Karpas-422 (cell line): ENCODE measurements at regions not wholly inside any gene's neighbourhood (a gene's known extent, or its start where the extent isn't known, plus 50 kb on each side); places are given as distances from the start of the nearest gene placed in this dataset.
A peak's percentile ranks its signal among the peaks of the same experiment; 100 is the strongest.
"Not testable (repeated sequence)": the region's sequence is repeated elsewhere in the genome, so short reads cannot be mapped to it uniquely, and the experiment has no call there.

Experiments
- DNase-seq: peaks from one replicate; pipeline ENCODE4 v3.0.0-alpha.2; 2015
- H2AFZ ChIP-seq: fragments of 200-600 bp; sonication (generic); 2 replicates; pipeline ENCODE4 v1.6.1; 2014; ENCODE audit warnings: antibody characterized with exemption, low read length, mixed read lengths
- H3K27ac ChIP-seq: fragments of 200-600 bp; sonication (generic); 2 replicates; pipeline ENCODE4 v1.5.1; 2014; ENCODE audit warnings: mild to moderate bottlenecking, low read length, moderate library complexity
- H3K27me3 ChIP-seq: fragments of 200-600 bp; sonication (generic); 2 replicates; pipeline ENCODE4 v1.6.1; 2014; ENCODE audit warnings: low read length, mixed read lengths
- H3K36me3 ChIP-seq: fragments of 200-600 bp; sonication (generic); 2 replicates; pipeline ENCODE4 v1.6.1; 2014; ENCODE audit warnings: low read length, mixed read lengths; ENCODE audit not compliant: insufficient read depth
- H3K4me1 ChIP-seq: fragments of 200-600 bp; sonication (generic); 2 replicates; pipeline ENCODE4 v1.6.1; 2014; ENCODE audit warnings: mild to moderate bottlenecking, low read length, mixed read lengths
- H3K4me2 ChIP-seq: fragments of 200-600 bp; sonication (generic); 2 replicates; pipeline ENCODE4 v1.6.1; 2014; ENCODE audit warnings: low read length, low read depth, mild to moderate bottlenecking; ENCODE audit not compliant: poor library complexity, severe bottlenecking
- H3K4me3 ChIP-seq: fragments of 200-600 bp; sonication (generic); 2 replicates; pipeline ENCODE4 v1.5.1; 2014; ENCODE audit warnings: mild to moderate bottlenecking, antibody characterized with exemption, low read length, mixed read lengths
- H3K79me2 ChIP-seq: fragments of 200-600 bp; sonication (generic); 2 replicates; pipeline ENCODE4 v1.6.1; 2014; ENCODE audit warnings: mild to moderate bottlenecking, low read length, mixed read lengths
- H3K9ac ChIP-seq: fragments of 200-600 bp; sonication (generic); 2 replicates; pipeline ENCODE4 v1.6.0; 2014; ENCODE audit warnings: low read length
- H3K9me2 ChIP-seq: fragments of 200-600 bp; sonication (generic), shearing (Covaris generic); replicated peaks from 2 replicates; pipeline ENCODE4 v1.6.0; 2014; ENCODE audit warnings: mild to moderate bottlenecking, low read length, moderate library complexity; ENCODE audit not compliant: insufficient read depth
- H3K9me3 ChIP-seq: fragments of 300-700, 200-600 bp; sonication (generic); 2 replicates; pipeline ENCODE4 v1.6.1; 2014; ENCODE audit warnings: low read length, mixed read lengths
- H4K20me1 ChIP-seq: fragments of 200-600 bp; sonication (generic); 2 replicates; pipeline ENCODE4 v1.6.1; 2014; ENCODE audit warnings: mild to moderate bottlenecking, antibody characterized with exemption, low read length, low read depth; ENCODE audit not compliant: insufficient read depth

DNA sequence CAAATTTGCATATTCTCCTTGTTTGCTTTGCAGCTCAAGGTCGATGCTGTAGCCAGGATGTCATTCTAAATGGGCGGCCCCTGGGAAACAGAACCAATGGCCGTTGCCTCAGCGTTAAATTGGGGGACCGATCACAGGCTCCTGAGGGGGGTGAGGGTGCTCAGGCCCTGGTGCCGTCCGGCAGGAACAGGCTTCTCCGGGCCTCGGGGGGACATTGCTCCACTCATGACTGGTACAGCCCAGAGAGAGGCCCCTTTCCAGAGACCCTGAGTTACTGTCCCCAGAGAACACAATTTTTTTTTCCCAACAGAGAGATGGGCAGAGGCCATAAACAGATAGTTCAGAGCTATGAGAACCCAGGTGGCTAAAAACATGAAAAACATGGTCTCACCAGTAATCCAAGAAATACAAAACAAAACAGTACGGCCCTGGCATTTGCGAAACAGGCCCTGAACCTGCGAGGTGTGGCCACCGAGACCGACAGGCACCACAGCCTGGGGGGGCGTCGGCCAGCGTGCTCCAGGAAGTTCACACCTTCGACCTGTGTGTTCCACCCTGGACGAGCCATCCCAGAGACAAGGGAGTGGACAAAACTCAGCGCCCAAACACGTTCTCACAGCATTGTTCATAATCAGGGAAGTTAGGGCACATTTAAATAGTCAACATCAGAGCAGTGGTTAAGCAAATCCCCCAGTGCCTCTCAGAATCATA is 82.8 kb downstream of the METRNL start:
- Histone ChIP-seq H3K4me2 (no peak overlapping the region), H3K4me3 (no peak overlapping the region)
- no peak for DNase-seq

DNA sequence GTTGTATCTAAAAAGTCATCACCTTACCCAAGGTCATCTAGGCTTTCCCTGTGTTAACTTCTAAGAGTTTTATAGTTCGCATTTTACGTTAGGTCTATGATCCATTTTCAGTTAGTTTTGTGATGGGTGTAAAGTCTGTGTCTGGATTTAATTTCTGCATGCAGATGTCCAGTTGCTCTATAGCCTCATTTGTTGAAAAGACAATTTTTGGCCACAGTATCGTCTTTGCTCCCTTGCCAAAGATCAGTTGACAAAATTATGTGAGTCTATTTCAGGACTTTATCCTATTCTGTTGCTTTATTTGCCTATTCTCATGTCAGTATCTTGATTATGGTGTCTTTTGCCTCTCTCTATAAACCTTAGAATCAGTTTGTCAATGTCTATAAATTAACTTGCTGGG is 85.1 kb downstream of the METRNL start:
- Histone ChIP-seq H3K4me3 (no peak overlapping the region), H4K20me1 (no peaks in the 10 kb centered on the region), H3K27ac (no peak overlapping the region), H3K9ac (no peak overlapping the region), H3K79me2 (no peaks in the 10 kb centered on the region), H3K9me3 (no peaks in the 10 kb centered on the region), H3K27me3 (no peaks in the 10 kb centered on the region), H3K9me2 (no peaks in the 10 kb centered on the region), H3K4me2 (no peak overlapping the region), H3K36me3 (no peaks in the 10 kb centered on the region), H3K4me1 (no peaks in the 10 kb centered on the region), H2AFZ (no peak overlapping the region)
- DNase-seq = no peak

More for the DNA sequence above, 82.8 kb downstream of the METRNL start:
- Histone ChIP-seq H4K20me1 (no peaks in the 10 kb centered on the region), H2AFZ (no peak overlapping the region), H3K9me3 (no peaks in the 10 kb centered on the region), H3K9ac (no peak overlapping the region), H3K4me1 (no peaks in the 10 kb centered on the region), H3K27ac (no peak overlapping the region), H3K9me2 (no peaks in the 10 kb centered on the region), H3K27me3 (no peaks in the 10 kb centered on the region), H3K79me2 (no peaks in the 10 kb centered on the region), H3K36me3 (no peaks in the 10 kb centered on the region)

DNA sequence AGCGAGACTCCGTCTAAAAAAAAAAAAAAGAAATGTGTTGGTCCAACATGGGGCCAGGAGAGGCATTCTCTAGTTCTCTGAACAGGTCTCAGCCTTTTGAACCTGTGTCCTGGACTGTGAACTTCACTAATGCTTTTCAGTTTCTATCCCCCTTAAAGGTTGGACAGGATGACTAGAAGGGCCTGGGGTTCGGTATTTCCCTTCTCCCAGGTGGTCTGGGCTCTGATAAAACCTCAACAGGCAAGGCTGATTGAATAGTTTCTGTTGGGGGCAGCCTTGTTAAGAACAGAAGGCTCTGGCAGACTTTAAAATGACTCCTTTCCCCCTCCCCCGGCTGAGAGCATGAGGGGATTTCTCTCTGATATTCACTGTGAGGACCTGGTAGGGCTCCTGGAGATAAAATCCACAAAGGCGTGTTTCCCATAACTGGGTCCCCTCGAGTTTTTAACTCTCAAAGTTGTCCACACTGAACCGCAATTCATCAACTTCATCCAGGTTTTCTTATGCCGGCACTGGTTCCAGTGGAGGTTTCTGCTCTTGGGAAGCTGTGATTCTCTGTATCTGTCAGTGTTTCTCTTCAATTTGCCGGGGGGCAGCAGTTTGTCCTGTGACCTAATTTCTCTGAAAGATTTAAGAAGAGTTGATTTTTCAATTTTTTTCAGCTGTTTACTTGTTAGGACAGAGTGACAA is 91.3 kb downstream of the METRNL start:
- peaks cover 23% of the 10 kb centered on the region for H3K4me1 ChIP-seq
- H3K79me2 ChIP-seq = no peaks in the 10 kb centered on the region
- H3K4me2 ChIP-seq = no peak overlapping the region
- H3K36me3 ChIP-seq = no peaks in the 10 kb centered on the region
- H3K27me3 ChIP-seq = no peaks in the 10 kb centered on the region
- no peaks in the 10 kb centered on the region for H3K9me2 ChIP-seq
- no peak for DNase-seq
- H3K27ac ChIP-seq = no peak overlapping the region
- no peak overlapping the region for H2AFZ ChIP-seq
- H3K9me3 ChIP-seq = no peaks in the 10 kb centered on the region
- no peak overlapping the region for H3K4me3 ChIP-seq
- H4K20me1 ChIP-seq = no peaks in the 10 kb centered on the region
- no peak overlapping the region for H3K9ac ChIP-seq

DNA sequence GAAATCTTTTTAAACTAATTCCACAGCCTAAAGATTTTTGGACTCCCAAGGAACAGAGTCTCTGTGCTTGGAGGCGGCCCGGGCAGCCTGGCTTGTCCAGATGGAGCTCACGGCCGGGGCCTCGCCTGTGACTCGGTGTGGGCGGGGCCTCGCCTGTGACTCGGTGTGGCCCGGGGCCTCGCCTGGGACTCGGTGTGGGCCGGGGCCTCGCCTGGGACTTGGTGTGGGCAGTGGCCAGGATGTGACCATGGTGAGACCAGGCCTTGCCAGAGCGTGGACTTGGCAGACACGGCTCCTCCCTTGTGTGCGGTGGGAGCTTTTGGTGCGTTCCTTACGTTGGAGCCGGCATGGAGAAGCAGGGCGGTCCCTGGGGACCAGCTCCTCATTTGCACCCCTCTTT is 92.3 kb downstream of the METRNL start:
- Histone ChIP-seq H3K9me2 (no peaks in the 10 kb centered on the region), H3K27me3 (no peaks in the 10 kb centered on the region), H3K9ac (no peak overlapping the region), H4K20me1 (no peaks in the 10 kb centered on the region), H3K4me2 (no peak overlapping the region), H2AFZ (no peak overlapping the region), H3K4me1 (peaks cover 33% of the 10 kb centered on the region), H3K4me3 (no peak overlapping the region), H3K27ac (no peak overlapping the region), H3K79me2 (no peaks in the 10 kb centered on the region), H3K36me3 (no peaks in the 10 kb centered on the region), H3K9me3 (no peaks in the 10 kb centered on the region)
- no peak for DNase-seq

DNA sequence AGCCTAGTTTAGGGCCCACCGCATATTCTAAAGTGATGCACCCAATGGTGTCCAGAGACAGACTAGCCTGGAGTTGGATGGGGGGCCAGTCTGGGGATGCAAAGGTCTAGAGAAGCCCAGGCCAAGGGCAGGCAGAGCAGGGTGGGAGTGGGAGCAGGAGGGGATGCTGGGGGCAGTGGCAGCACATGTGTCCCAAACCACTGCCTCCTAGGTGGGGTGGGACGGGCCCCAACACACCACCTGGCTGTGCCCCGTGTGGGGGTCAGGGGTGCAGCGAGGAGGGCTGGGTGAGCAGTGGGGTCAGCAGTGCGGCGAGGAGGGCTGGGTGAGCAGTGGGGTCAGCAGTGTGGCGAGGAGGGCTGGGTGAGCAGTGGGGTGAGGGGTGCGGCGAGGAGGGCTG is 92.7 kb downstream of the METRNL start:
- not testable (repeated sequence) for H3K4me2 ChIP-seq, H2AFZ ChIP-seq, H4K20me1 ChIP-seq, H3K9me2 ChIP-seq, H3K27ac ChIP-seq, H3K4me3 ChIP-seq, DNase-seq, H3K27me3 ChIP-seq, H3K9ac ChIP-seq, H3K9me3 ChIP-seq, H3K79me2 ChIP-seq, H3K36me3 ChIP-seq
- H3K4me1 ChIP-seq = peaks cover 35% of the 10 kb centered on the region

DNA sequence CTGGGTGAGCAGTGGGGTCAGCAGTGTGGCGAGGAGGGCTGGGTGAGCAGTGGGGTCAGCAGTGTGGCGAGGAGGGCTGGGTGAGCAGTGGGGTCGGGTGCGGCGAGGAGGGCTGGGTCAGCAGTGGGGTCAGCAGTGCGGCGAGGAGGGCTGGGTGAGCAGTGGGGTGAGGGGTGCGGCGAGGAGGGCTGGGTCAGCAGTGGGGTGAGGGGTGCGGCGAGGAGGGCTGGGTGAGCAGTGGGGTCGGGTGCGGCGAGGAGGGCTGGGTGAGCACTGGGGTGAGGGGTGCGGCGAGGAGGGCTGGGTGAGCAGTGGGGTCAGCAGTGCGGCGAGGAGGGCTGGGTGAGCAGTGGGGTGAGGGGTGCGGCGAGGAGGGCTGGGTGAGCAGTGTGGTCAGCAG is 93.2 kb downstream of the METRNL start:
- H3K9ac ChIP-seq, H3K4me2 ChIP-seq, DNase-seq, H3K9me2 ChIP-seq, H3K27ac ChIP-seq, H3K79me2 ChIP-seq, H3K36me3 ChIP-seq, H3K27me3 ChIP-seq, H3K9me3 ChIP-seq, H4K20me1 ChIP-seq, H3K4me3 ChIP-seq, H2AFZ ChIP-seq: not testable (repeated sequence)
- H3K4me1 ChIP-seq = peaks cover 35% of the 10 kb centered on the region

DNA sequence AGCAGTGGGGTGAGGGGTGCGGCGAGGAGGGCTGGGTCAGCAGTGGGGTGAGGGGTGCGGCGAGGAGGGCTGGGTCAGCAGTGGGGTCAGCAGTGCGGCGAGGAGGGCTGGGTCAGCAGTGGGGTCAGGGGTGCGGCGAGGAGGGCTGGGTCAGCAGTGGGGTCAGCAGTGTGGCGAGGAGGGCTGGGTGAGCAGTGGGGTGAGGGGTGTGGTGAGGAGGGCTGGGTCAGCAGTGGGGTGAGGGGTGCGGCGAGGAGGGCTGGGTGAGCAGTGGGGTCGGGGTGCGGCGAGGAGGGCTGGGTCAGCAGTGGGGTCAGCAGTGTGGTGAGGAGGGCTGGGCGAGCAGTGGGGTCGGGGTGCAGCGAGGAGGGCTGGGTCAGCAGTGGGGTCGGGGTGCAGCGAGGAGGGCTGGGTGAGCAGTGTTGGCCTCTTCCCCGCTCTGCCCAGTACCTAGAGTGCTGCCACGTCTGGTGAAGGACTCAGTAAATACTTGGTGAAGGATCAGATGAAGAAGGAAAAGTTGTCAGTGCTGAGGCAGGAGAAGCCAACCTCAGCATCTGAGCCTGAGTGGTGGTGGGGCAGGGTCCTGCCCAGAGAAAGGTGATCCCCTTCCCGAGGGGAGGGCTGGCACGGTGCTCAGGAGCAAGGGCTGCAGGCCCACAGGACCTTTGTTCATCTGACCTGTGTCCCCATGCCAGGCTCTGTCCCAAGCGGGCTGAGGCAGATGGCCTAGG is 93.9 kb downstream of the METRNL start:
- H3K79me2 ChIP-seq, DNase-seq, H3K27me3 ChIP-seq, H3K36me3 ChIP-seq, H3K9me3 ChIP-seq, H3K4me3 ChIP-seq, H2AFZ ChIP-seq, H3K9me2 ChIP-seq, H4K20me1 ChIP-seq: not testable (repeated sequence)
- peak overlapping the region; percentile 92; the same call in 1 of the 2 replicates for H3K27ac ChIP-seq
- H3K9ac ChIP-seq = 0 out of 2 replicates have a peak overlapping the region, but pooled peaks have one; percentile 67
- H3K4me2 ChIP-seq = peak overlapping the region; percentile 93
- H3K4me1 ChIP-seq = peaks cover 35% of the 10 kb centered on the region

DNA sequence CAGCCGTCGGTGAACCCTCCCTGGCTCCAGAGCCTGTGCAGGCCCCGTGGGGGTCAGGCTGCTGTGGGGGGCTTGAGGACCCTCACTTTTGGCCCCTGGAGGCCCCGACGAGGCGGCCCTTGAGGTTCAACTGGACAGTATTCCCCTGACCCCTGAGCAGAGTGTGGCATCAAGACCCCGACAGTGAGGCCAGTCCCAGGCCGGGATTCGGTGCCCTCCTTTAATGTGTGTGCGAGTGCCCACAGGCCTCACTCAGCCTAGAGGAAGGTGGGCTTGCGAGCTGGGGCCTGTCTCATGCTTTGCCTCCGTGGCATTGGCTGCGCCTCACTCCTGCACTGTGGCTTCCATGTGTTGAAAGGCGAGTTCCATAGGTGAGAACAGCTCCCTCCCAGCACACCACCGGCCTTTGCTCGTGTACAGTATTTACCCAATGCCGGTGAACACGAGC is 94.5 kb downstream of the METRNL start:
- H3K4me1 ChIP-seq = peaks cover 35% of the 10 kb centered on the region
- H3K79me2 ChIP-seq = no peaks in the 10 kb centered on the region
- H3K4me3 ChIP-seq = peak overlapping the region; percentile 61; the same call in 1 of the 2 replicates
- peak overlapping the region; percentile 93 for H3K4me2 ChIP-seq
- H3K9me2 ChIP-seq = no peaks in the 10 kb centered on the region
- peak overlapping the region; percentile 92 for H3K27ac ChIP-seq
- no peaks in the 10 kb centered on the region for H3K36me3 ChIP-seq
- no peaks in the 10 kb centered on the region for H3K9me3 ChIP-seq
- H3K9ac ChIP-seq = peak overlapping the region; percentile 67
- H3K27me3 ChIP-seq = no peaks in the 10 kb centered on the region
- H4K20me1 ChIP-seq = no peaks in the 10 kb centered on the region
- H2AFZ ChIP-seq = peak overlapping the region; percentile 36; the same call in 1 of the 2 replicates
- DNase-seq = no peak
